GM12864 (cell line): ENCODE measurements at regions not wholly inside any gene's neighbourhood (a gene's known extent, or its start where the extent isn't known, plus 50 kb on each side); places are given as distances from the start of the nearest gene placed in this dataset.

Experiments
- DNase-seq: peaks from one replicate; pipeline ENCODE4 v3.0.0-alpha.2; 2011; ENCODE audit warnings: low read depth
- H3K4me3 ChIP-seq: 2 replicates; pipeline ENCODE4 v1.5.1; 2011; ENCODE audit warnings: mild to moderate bottlenecking, low read depth, low read length, control low read depth
- CTCF ChIP-seq: IDR thresholded peaks from 2 replicates; pipeline ENCODE4 v1.5.1; 2011; ENCODE audit warnings: low read depth, mild to moderate bottlenecking, moderate library complexity, low read length, control low read depth, inconsistent platforms; ENCODE audit errors: missing control alignments

GRCh38 chr4:130183096-130183495 lies 1087.1 kb downstream of the C4orf33 start:
- no peak for DNase-seq
- H3K4me3 ChIP-seq = no peak overlapping the region
- no peak for TF ChIP-seq CTCF

- no peak for TF ChIP-seq CTCF
- DNase-seq = no peak
- no peak overlapping the region for H3K4me3 ChIP-seq
Measured at GRCh38 chr4:130183766-130184165, 1087.8 kb downstream of the C4orf33 start.

GRCh38 chr4:130185123-130185522 lies 1089.2 kb downstream of the C4orf33 start:
- TF ChIP-seq CTCF = no peak
- no peak overlapping the region for H3K4me3 ChIP-seq
- DNase-seq = no peak

GRCh38 chr4:130186931-130187330 lies 1091.0 kb downstream of the C4orf33 start:
- TF ChIP-seq CTCF = no peak
- DNase-seq = no peak
- no peak overlapping the region for H3K4me3 ChIP-seq

GRCh38 chr4:130187587-130187986 lies 1091.6 kb downstream of the C4orf33 start:
- TF ChIP-seq CTCF = no peak
- no peak for DNase-seq
- H3K4me3 ChIP-seq = no peak overlapping the region

GRCh38 chr4:130192787-130193186 lies 1096.8 kb downstream of the C4orf33 start:
- no peak for TF ChIP-seq CTCF
- no peak overlapping the region for H3K4me3 ChIP-seq
- no peak for DNase-seq

GRCh38 chr4:130197946-130198345 lies 1102.0 kb downstream of the C4orf33 start:
- TF ChIP-seq CTCF = no peak
- no peak overlapping the region for H3K4me3 ChIP-seq
- DNase-seq = no peak
